Osteoblast (primary cell): ENCODE measurements at regions not wholly inside any gene's neighbourhood (a gene's known extent, or its start where the extent isn't known, plus 50 kb on each side); places are given as distances from the start of the nearest gene placed in this dataset.

Source experiments
- DNase-seq: peaks from one replicate; pipeline ENCODE4 v3.0.0; 2011; ENCODE audit warnings: low spot score, mixed read lengths; ENCODE audit not compliant: insufficient read length; ENCODE audit errors: missing footprints
- H2AFZ ChIP-seq: 2 replicates; pipeline ENCODE4 v1.6.0; 2011; ENCODE audit warnings: mild to moderate bottlenecking, low read length
- H3K27ac ChIP-seq: 2 replicates; pipeline ENCODE4 v1.5.1; 2011; ENCODE audit warnings: mild to moderate bottlenecking, low read depth, low read length, moderate library complexity
- H3K27me3 ChIP-seq: 2 replicates; pipeline ENCODE4 v1.6.0; 2012; ENCODE audit warnings: mild to moderate bottlenecking, control low read depth, inconsistent platforms, low read length, moderate library complexity; ENCODE audit not compliant: insufficient read depth
- H3K36me3 ChIP-seq: 2 replicates; pipeline ENCODE4 v1.5.1; 2011; ENCODE audit warnings: mild to moderate bottlenecking, low read length, control low read depth, moderate library complexity; ENCODE audit not compliant: insufficient read depth
- H3K4me1 ChIP-seq: 2 replicates; pipeline ENCODE4 v1.5.1; 2011; ENCODE audit warnings: mild to moderate bottlenecking, low read length, control low read depth, moderate library complexity; ENCODE audit not compliant: insufficient read depth
- H3K4me2 ChIP-seq: 2 replicates; pipeline ENCODE4 v1.6.0; 2011; ENCODE audit warnings: mild to moderate bottlenecking, low read length; ENCODE audit not compliant: insufficient read depth
- H3K4me3 ChIP-seq: fragments of 200-600 bp; sonication (generic); 3 replicates; pipeline ENCODE4 v1.5.1; 2012; ENCODE audit warnings: mild to moderate bottlenecking, low read length, inconsistent platforms; ENCODE audit not compliant: insufficient read depth
- H3K79me2 ChIP-seq: 2 replicates; pipeline ENCODE4 v1.6.0; 2012; ENCODE audit warnings: mild to moderate bottlenecking, low read length, control low read depth, inconsistent platforms; ENCODE audit not compliant: insufficient read depth
- H3K9me3 ChIP-seq: 2 replicates; pipeline ENCODE4 v1.5.1; 2011; ENCODE audit warnings: low read depth, low read length, control low read depth
- H4K20me1 ChIP-seq: 2 replicates; pipeline ENCODE4 v1.6.0; 2012; ENCODE audit warnings: mild to moderate bottlenecking, low read length, control low read depth; ENCODE audit not compliant: insufficient read depth
- TF ChIP-seq, protein P1 (sequence below): IDR thresholded peaks from 2 replicates; pipeline ENCODE4 v1.5.1; 2011; ENCODE audit warnings: mild to moderate bottlenecking, low read depth, low read length, moderate library complexity; ENCODE audit errors: extremely low read depth

GRCh38 chr6:93735099-93735498, 315.7 kb upstream of the EPHA7 start:
- H3K27me3 ChIP-seq = no peaks in the 10 kb centered on the region
- no peak overlapping the region for H3K27ac ChIP-seq
- H3K4me1 ChIP-seq = no peaks in the 10 kb centered on the region
- TF ChIP-seq, protein P1, sequence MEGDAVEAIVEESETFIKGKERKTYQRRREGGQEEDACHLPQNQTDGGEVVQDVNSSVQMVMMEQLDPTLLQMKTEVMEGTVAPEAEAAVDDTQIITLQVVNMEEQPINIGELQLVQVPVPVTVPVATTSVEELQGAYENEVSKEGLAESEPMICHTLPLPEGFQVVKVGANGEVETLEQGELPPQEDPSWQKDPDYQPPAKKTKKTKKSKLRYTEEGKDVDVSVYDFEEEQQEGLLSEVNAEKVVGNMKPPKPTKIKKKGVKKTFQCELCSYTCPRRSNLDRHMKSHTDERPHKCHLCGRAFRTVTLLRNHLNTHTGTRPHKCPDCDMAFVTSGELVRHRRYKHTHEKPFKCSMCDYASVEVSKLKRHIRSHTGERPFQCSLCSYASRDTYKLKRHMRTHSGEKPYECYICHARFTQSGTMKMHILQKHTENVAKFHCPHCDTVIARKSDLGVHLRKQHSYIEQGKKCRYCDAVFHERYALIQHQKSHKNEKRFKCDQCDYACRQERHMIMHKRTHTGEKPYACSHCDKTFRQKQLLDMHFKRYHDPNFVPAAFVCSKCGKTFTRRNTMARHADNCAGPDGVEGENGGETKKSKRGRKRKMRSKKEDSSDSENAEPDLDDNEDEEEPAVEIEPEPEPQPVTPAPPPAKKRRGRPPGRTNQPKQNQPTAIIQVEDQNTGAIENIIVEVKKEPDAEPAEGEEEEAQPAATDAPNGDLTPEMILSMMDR = no peak
- no peaks in the 10 kb centered on the region for H3K9me3 ChIP-seq
- H3K4me3 ChIP-seq = no peak overlapping the region
- no peak overlapping the region for H3K4me2 ChIP-seq
- no peaks in the 10 kb centered on the region for H3K36me3 ChIP-seq
- no peak for DNase-seq
- H2AFZ ChIP-seq = no peak overlapping the region
- H3K79me2 ChIP-seq = no peaks in the 10 kb centered on the region
- no peaks in the 10 kb centered on the region for H4K20me1 ChIP-seq

DNA sequence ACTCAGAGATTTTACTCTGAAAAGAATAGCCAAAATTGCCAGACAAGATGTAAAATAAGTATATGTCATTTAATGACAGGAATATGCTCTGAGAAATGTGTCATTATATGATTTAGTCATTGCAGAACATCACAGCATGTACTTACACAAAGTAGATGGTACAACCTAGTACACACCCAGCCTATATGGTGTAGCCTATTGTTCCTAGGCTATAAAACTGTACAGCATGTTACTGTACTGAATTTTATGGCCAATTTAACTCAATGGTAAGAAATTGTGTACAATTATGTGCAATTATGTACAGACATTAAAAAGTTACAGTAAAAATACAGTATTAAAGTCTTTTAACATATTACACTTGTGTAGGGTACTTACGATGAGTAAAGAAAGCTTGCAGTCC, 311.9 kb upstream of the EPHA7 start:
- H3K4me2 ChIP-seq = no peak overlapping the region
- no peaks in the 10 kb centered on the region for H4K20me1 ChIP-seq
- H3K27ac ChIP-seq = no peak overlapping the region
- H2AFZ ChIP-seq = no peak overlapping the region
- H3K79me2 ChIP-seq = no peaks in the 10 kb centered on the region
- no peaks in the 10 kb centered on the region for H3K9me3 ChIP-seq
- no peak overlapping the region for H3K4me3 ChIP-seq
- H3K27me3 ChIP-seq = no peaks in the 10 kb centered on the region
- DNase-seq = no peak
- H3K4me1 ChIP-seq = no peaks in the 10 kb centered on the region
- TF ChIP-seq, protein P1 = no peak
- H3K36me3 ChIP-seq = no peaks in the 10 kb centered on the region

DNA sequence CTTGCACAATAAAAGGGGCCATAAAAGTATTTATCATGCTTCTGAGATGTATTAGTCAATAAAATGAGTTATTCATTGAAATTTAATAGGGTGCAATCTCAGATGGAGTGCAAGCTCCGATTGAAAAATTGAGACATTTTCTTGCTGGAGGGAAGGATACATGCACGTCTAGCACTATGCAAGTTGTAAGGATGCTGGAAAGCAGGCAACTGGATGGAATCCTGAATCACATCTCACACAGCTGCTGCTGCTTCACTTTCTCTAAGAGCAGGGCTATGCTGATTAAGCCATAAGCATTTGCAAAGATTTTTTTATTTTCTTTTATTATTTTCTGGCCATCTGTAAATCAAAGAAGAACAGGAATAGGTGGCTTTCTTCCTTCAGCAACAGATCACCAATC, 308.8 kb upstream of the EPHA7 start:
- TF ChIP-seq, protein P1 = no peak
- Histone ChIP-seq H3K27ac (no peak overlapping the region), H3K36me3 (no peaks in the 10 kb centered on the region), H3K4me2 (no peak overlapping the region), H3K4me3 (no peak overlapping the region), H3K9me3 (no peaks in the 10 kb centered on the region), H3K4me1 (no peaks in the 10 kb centered on the region), H3K79me2 (no peaks in the 10 kb centered on the region), H2AFZ (no peak overlapping the region), H4K20me1 (no peaks in the 10 kb centered on the region), H3K27me3 (no peaks in the 10 kb centered on the region)
- DNase-seq = no peak

DNA sequence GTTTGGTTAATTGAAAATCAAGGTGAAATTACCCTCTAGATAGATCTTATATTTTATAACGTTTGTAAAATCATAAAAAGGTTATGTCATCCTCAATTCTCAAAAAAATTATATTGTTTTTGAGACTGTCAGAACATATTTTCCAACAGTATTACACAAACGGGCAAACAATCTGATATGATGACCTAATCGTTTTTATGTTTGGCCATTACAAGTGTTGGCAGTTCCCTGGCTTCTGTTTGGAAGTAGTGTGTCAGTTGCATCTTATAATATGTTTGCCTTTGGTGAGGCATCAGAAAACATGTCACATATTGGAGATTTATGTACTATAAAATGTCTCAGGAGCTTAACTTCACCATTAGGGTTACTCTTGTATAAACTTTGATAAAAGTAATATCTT, 308.1 kb upstream of the EPHA7 start:
- H3K4me1 ChIP-seq = no peaks in the 10 kb centered on the region
- H4K20me1 ChIP-seq = no peaks in the 10 kb centered on the region
- no peaks in the 10 kb centered on the region for H3K36me3 ChIP-seq
- H2AFZ ChIP-seq = no peak overlapping the region
- DNase-seq = no peak
- H3K27me3 ChIP-seq = no peaks in the 10 kb centered on the region
- no peaks in the 10 kb centered on the region for H3K79me2 ChIP-seq
- H3K27ac ChIP-seq = no peak overlapping the region
- H3K4me3 ChIP-seq = no peak overlapping the region
- no peak overlapping the region for H3K4me2 ChIP-seq
- TF ChIP-seq, protein P1 = no peak
- H3K9me3 ChIP-seq = no peaks in the 10 kb centered on the region
